ENCODE measurements at regions not wholly inside any gene's neighbourhood (a gene's known extent, or its start where the extent isn't known, plus 50 kb on each side); places are given as distances from the start of the nearest gene placed in this dataset.

DNA sequence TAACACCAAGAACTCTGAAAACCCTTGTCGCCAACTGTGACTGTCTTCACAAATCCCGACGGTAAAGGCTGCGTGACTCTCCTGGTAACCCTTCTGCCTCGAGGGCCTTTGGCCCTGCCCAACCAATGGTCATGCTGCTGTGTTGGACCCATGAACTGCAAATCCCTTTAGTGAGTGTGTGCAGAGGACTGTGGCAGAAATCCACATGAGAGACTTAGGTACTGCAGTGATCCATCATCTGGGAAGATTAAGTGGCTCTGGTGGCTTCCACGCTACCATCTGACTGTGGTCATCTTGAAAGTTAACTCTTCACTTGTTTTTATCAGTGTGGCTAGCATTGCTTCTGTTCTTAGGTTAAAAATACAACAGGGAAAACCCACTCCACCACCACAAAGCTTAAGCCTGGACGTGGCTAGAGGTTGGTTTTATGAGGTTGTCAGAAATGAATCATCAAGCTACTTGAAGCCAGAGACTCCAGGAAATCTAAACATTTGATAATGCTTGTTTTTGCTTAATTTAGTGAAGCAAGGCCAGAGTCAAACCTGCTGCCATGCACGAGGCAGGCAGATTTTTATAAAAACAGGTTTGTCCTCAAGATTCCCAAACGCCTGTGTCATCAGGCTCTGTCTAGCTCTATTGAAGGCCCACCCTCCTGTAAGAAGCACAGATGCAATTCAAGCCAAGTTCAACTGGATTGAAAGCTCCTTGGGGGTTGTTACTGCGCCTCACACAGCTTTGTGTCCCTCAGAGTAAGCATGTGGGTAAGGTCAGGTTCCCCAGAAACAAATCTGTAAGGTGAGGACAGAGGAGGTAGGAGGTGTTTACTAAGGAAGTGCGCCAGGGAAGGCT lies 52.7 kb upstream of the ERCC6L2 start:
- Histone ChIP-seq H3K9me3 (ENCODE audit: low read length) (no peaks in the 10 kb centered on the region), H4K20me1 (ENCODE audit: insufficient read depth, low read length) (no peaks in the 10 kb centered on the region), H3K36me3 (replicated peaks in 1 of 2; ENCODE audit: control insufficient read depth in 1 of 2, insufficient read depth in 2 of 2, low read length in 2 of 2) (no peaks in the 10 kb centered on the region), H3K27me3 (ENCODE audit: control insufficient read depth in 1 of 2, insufficient read depth in 2 of 2, low read length in 2 of 2) (no peaks in the 10 kb centered on the region; a peak in 1 of 5 replicates), H3K4me1 (ENCODE audit: insufficient read depth, low read length) (no peaks in the 10 kb centered on the region), H3K4me3 (replicated peaks in 1 of 3; ENCODE audit: insufficient read depth in 1 of 3, low read depth in 2 of 3, low read length in 3 of 3) (no peak overlapping the region), H3K27ac (ENCODE audit: extremely low read length, insufficient read depth, low read length) (no peak overlapping the region), H3K4me2 (ENCODE audit: low read depth, low read length) (no peak overlapping the region), H2AFZ (ENCODE audit: low read length) (no peak overlapping the region), H3K9ac (ENCODE audit: insufficient read depth, low read depth, low read length) (no peak overlapping the region), H3K79me2 (ENCODE audit: insufficient read depth, low read length) (no peaks in the 10 kb centered on the region)
- no peak for TF ChIP-seq ZNF34 (CRISPR knock-in tag; IDR thresholded peaks at IDR 0.05; ENCODE audit: borderline replicate concordance)
- no peak for TF ChIP-seq CBX1 (IDR thresholded peaks at IDR 0.05; ENCODE audit: low read depth)
- TF ChIP-seq ZNF547 (CRISPR knock-in tag; IDR thresholded peaks at IDR 0.05) = no peak
- TF ChIP-seq ZNF468 (CRISPR knock-in tag; IDR thresholded peaks at IDR 0.05) = no peak
- no peak for TF ChIP-seq POGZ (CRISPR knock-in tag; IDR thresholded peaks at IDR 0.05)
- no peak for TF ChIP-seq JUNB (CRISPR knock-in tag; IDR thresholded peaks at IDR 0.05; ENCODE audit: borderline replicate concordance)
- TF ChIP-seq ZNF674 (CRISPR knock-in tag; IDR thresholded peaks at IDR 0.05; ENCODE audit: low read depth) = no peak
- TF ChIP-seq, protein P1, sequence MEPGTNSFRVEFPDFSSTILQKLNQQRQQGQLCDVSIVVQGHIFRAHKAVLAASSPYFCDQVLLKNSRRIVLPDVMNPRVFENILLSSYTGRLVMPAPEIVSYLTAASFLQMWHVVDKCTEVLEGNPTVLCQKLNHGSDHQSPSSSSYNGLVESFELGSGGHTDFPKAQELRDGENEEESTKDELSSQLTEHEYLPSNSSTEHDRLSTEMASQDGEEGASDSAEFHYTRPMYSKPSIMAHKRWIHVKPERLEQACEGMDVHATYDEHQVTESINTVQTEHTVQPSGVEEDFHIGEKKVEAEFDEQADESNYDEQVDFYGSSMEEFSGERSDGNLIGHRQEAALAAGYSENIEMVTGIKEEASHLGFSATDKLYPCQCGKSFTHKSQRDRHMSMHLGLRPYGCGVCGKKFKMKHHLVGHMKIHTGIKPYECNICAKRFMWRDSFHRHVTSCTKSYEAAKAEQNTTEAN (CRISPR knock-in tag; conservative IDR thresholded peaks at IDR 0.05) = no peak
- TF ChIP-seq, protein P2, sequence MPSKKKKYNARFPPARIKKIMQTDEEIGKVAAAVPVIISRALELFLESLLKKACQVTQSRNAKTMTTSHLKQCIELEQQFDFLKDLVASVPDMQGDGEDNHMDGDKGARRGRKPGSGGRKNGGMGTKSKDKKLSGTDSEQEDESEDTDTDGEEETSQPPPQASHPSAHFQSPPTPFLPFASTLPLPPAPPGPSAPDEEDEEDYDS (CRISPR knock-in tag; IDR thresholded peaks at IDR 0.05) = no peak
- TF ChIP-seq, protein P3, sequence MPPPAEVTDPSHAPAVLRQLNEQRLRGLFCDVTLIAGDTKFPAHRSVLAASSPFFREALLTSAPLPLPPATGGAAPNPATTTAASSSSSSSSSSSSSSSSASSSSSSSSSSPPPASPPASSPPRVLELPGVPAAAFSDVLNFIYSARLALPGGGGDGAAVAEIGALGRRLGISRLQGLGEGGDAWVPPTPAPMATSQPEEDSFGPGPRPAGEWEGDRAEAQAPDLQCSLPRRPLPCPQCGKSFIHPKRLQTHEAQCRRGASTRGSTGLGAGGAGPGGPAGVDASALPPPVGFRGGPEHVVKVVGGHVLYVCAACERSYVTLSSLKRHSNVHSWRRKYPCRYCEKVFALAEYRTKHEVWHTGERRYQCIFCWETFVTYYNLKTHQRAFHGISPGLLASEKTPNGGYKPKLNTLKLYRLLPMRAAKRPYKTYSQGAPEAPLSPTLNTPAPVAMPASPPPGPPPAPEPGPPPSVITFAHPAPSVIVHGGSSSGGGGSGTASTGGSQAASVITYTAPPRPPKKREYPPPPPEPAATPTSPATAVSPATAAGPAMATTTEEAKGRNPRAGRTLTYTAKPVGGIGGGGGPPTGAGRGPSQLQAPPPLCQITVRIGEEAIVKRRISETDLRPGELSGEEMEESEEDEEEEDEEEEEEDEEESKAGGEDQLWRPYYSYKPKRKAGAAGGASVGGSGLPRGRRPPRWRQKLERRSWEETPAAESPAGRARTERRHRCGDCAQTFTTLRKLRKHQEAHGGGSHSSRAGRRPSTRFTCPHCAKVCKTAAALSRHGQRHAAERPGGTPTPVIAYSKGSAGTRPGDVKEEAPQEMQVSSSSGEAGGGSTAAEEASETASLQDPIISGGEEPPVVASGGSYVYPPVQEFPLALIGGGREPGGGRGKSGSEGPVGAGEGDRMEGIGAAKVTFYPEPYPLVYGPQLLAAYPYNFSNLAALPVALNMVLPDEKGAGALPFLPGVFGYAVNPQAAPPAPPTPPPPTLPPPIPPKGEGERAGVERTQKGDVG (CRISPR knock-in tag; IDR thresholded peaks at IDR 0.05; ENCODE audit: borderline replicate concordance) = no peak
- no peak for TF ChIP-seq RBM22 (optimal IDR thresholded peaks at IDR 0.05; ENCODE audit: low read length)
- no peak for TF ChIP-seq RBM39 (IDR thresholded peaks at IDR 0.05; ENCODE audit: low read depth, low read length, poor library complexity, severe bottlenecking)
- no peak for TF ChIP-seq KLF15 (CRISPR knock-in tag; IDR thresholded peaks at IDR 0.05; ENCODE audit: borderline replicate concordance)
- TF ChIP-seq, protein P4, sequence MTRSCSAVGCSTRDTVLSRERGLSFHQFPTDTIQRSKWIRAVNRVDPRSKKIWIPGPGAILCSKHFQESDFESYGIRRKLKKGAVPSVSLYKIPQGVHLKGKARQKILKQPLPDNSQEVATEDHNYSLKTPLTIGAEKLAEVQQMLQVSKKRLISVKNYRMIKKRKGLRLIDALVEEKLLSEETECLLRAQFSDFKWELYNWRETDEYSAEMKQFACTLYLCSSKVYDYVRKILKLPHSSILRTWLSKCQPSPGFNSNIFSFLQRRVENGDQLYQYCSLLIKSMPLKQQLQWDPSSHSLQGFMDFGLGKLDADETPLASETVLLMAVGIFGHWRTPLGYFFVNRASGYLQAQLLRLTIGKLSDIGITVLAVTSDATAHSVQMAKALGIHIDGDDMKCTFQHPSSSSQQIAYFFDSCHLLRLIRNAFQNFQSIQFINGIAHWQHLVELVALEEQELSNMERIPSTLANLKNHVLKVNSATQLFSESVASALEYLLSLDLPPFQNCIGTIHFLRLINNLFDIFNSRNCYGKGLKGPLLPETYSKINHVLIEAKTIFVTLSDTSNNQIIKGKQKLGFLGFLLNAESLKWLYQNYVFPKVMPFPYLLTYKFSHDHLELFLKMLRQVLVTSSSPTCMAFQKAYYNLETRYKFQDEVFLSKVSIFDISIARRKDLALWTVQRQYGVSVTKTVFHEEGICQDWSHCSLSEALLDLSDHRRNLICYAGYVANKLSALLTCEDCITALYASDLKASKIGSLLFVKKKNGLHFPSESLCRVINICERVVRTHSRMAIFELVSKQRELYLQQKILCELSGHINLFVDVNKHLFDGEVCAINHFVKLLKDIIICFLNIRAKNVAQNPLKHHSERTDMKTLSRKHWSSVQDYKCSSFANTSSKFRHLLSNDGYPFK (CRISPR knock-in tag; IDR thresholded peaks at IDR 0.05; ENCODE audit: borderline replicate concordance) = no peak
- FAIRE-seq (no peak), ATAC-seq (no peak), DNase-seq (ENCODE audit: low spot score) (no peak)
- POLR2A ChIA-PET = no interaction called here
- in situ Hi-C loops (cut with HindIII; ENCODE audit: extremely low pct_ligation_motif_present, low pct_unique_long_range_greater_than_20kb) = no loop called here
- WGBS (ENCODE audit: low lambda C conversion rate) = 68% methylated on average over 9 of the region's 11 CpGs
- no TSS peak for BruUV-seq (replicated peaks)
- intact Hi-C loops (cut with micrococcal nuclease; ENCODE audit: unreplicated experiment) = no loop called here
- CTCF ChIA-PET (ENCODE audit: low intra/inter-chr PET ratio, low total read pairs) = no interaction called here

Measured in HepG2 (cell line).